ENCODE measurements at regions not wholly inside any gene's neighbourhood (a gene's known extent, or its start where the extent isn't known, plus 50 kb on each side); places are given as distances from the start of the nearest gene placed in this dataset.

DNA sequence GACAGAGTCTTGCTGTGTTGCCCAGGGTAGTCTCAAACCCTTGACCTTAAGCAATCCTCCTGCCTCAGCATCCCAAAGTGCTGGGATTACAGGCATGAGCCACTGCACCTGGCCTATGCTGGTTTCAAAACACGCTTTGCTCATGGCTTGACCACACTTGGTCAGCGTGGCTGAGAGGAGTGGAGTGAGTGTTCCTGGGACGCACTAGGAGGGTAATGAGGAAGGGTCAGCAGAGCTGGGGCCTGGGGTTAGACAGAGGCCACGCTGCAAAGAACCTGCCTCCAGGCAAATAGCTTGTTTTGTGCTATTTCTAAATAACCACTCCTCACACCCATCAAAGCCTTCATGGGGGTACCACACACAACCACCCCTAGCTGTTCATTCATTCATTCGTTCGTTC, 77.9 kb upstream of the TOX2 start:
- DNase-seq (ENCODE audit: extremely low read depth, low read depth) = no peak
- TF ChIP-seq, protein P1, sequence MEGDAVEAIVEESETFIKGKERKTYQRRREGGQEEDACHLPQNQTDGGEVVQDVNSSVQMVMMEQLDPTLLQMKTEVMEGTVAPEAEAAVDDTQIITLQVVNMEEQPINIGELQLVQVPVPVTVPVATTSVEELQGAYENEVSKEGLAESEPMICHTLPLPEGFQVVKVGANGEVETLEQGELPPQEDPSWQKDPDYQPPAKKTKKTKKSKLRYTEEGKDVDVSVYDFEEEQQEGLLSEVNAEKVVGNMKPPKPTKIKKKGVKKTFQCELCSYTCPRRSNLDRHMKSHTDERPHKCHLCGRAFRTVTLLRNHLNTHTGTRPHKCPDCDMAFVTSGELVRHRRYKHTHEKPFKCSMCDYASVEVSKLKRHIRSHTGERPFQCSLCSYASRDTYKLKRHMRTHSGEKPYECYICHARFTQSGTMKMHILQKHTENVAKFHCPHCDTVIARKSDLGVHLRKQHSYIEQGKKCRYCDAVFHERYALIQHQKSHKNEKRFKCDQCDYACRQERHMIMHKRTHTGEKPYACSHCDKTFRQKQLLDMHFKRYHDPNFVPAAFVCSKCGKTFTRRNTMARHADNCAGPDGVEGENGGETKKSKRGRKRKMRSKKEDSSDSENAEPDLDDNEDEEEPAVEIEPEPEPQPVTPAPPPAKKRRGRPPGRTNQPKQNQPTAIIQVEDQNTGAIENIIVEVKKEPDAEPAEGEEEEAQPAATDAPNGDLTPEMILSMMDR (IDR thresholded peaks at IDR 0.05; ENCODE audit: low read depth, low read length) = no peak

- DNase-seq (ENCODE audit: extremely low read depth, low read depth) = no peak
- TF ChIP-seq, protein P1 (IDR thresholded peaks at IDR 0.05; ENCODE audit: low read depth, low read length) = no peak
Measured at GRCh38 chr20:43835944-43836508, 78.6 kb upstream of the TOX2 start.

DNA sequence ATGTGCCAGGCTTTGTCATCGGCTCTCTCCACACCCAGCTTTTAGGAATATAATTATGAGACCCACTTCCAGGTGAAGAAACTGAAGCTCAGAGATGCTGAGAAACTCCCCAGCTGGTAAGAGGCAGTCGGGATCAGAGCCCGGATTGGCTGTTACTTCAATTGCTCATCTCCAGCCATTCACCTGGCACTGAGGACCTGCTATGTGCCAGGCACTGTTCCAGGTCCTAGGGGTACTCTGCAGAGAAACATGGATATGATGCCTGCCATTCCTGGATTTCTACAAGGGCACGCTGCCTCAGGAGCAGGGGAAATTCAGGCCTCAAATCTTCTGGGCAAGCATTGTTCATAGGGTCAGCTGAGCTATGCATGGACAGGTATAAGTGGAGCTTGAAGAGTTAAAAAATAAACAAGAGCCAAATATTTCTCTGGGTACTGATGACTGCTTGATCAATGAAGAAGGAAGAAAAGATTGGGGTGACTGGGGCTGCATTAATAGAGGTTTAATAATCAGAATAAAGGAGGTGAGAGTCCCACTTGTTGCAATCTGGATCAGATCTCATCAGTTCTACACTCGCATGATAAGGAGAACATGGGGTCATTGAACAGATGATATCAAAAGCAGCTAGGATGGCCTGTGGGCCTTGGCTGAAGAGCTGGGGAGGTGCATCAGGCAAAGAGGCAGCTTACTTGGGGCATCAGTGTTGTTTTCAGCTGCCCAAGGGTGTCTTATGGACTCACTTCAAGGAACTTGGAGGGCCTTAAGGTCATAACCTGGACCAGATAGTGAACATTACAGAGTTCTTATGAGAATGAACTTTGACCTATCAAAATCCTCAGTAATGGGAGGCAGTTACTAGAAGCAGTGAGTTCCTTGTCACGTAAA, 80.9 kb upstream of the TOX2 start:
- DNase-seq (ENCODE audit: extremely low read depth, low read depth) = no peak
- TF ChIP-seq, protein P1 (IDR thresholded peaks at IDR 0.05; ENCODE audit: low read depth, low read length) = no peak

DNA sequence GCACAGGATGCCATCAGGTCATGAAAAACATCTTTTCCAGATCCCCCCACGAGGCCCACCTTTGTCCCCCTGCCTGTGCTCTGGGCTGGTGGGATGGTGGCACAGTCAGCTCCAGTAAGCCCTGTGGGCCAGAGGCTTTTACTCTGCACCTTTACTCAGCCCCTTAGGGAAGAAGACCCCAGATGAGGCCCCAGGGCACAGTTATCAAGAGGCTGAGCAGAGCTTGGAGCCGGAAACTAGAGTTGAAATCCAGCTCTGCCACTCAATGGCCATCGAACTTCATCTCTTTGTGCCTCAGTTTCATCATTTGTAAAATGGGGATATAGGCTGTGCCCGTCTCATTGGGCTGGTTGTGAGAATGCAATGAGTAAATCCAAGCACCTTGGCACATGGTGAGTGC, 81.7 kb upstream of the TOX2 start:
- DNase-seq (ENCODE audit: extremely low read depth, low read depth) = no peak
- TF ChIP-seq, protein P1 (IDR thresholded peaks at IDR 0.05; ENCODE audit: low read depth, low read length) = no peak

DNA sequence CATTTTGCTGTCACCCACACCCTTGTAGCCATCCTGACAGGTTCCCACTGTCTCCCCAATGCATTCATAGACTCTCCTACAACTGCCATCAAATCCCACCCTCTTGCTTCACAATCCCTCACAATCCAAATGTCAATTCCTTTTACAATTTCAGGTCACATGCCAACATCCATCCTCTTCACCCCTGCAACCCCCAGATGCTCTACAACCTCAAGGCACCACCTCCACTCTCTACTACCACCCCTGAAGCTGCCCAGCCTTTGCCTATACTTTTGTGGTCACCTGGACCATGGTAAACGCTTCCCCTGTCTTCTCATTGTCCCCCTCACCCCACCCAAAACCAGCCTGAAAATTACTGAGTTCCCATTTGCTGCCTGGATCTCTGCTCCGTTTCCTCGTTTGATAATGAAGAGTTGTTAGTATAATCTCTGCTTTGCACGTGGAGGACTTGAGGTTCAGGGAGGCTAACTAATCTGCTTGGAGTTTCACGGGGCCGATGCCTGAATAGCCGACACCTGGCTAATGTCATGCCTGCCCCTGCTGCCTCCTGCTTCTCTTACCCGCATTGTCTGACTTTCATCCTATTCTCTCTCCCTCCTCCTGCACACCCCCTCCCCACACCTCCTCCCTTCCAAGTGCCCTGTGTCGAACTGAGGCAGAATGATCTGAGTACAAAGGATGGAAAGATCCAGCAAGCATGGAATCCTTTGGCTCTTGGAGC, 82.4 kb upstream of the TOX2 start:
- DNase-seq (ENCODE audit: extremely low read depth, low read depth) = no peak
- TF ChIP-seq, protein P1 (IDR thresholded peaks at IDR 0.05; ENCODE audit: low read depth, low read length) = no peak

DNA sequence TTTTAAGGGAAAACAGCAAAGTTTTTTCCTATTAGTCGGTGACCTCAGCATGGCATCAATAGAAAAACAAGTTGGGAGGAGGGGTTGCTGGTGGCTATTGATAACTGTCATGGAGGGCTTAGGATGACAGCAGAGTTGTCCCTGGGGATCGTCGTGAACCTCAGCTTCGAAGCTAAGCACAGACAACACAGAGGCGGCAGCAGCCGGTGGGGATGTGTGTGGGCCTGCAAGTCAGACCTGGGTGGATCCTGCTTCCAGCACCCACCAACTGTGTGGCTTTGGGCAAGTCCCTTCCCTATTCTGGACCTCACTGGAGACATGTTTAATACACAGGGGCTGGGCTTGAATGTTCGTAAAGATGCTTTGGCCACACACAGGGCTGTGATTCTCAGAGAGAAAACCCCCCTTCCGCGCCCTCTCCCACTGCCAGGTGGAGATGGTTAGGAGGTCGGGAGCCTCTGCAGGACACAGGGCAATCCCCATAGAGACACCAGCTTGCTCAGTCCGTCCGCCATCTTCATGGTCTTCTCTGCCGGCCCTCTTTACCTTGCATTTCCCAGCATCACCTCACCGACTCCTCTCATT, 83.1 kb upstream of the TOX2 start:
- no peak for DNase-seq (ENCODE audit: extremely low read depth, low read depth)
- TF ChIP-seq, protein P1 (IDR thresholded peaks at IDR 0.05; ENCODE audit: low read depth, low read length) = no peak
